CD14-positive monocyte (primary cell): ENCODE measurements at regions not wholly inside any gene's neighbourhood (a gene's known extent, or its start where the extent isn't known, plus 50 kb on each side); places are given as distances from the start of the nearest gene placed in this dataset.
"Not testable (repeated sequence)": the region's sequence is repeated elsewhere in the genome, so short reads cannot be mapped to it uniquely, and the experiment has no call there.

Experiments used
- DNase-seq, 3 donors: peaks; one replicate each; pipeline ENCODE4 v3.0.0-alpha.2; 2011 to 2022
- H2AFZ ChIP-seq: 2 replicates; pipeline ENCODE4 v1.6.0; 2012; ENCODE audit warnings: mild to moderate bottlenecking, low read depth, low read length, inconsistent platforms; ENCODE audit not compliant: insufficient read depth, poor library complexity, severe bottlenecking
- H3K27ac ChIP-seq, 2 donors: 1 replicate in 1 of 2; 2 replicates in 1 of 2; pipeline ENCODE4 v1.5.1; 2012 to 2013; ENCODE audit warnings: low read length in 2 of 2, control low read depth in 1 of 2, inconsistent platforms in 1 of 2, low read depth in 1 of 2, mild to moderate bottlenecking in 1 of 2
- H3K27me3 ChIP-seq, 2 donors: one replicate each; pipeline versions ENCODE4 v1.6.0 to v1.6.1; 2011 to 2013; ENCODE audit warnings: low read length in 2 of 2; ENCODE audit not compliant: control insufficient read depth in 2 of 2, insufficient read depth in 2 of 2
- H3K36me3 ChIP-seq, 2 donors: replicated peaks in 1 of 2; 1 replicate in 1 of 2; 2 replicates in 1 of 2; pipeline versions ENCODE4 v1.5.1 to v1.6.1; 2012 to 2013; ENCODE audit warnings: low read length in 2 of 2, control low read depth in 1 of 2, inconsistent platforms in 1 of 2, mild to moderate bottlenecking in 1 of 2; ENCODE audit not compliant: insufficient read depth in 2 of 2, control insufficient read depth in 1 of 2
- H3K4me1 ChIP-seq, 2 donors: 1 replicate in 1 of 2; 2 replicates in 1 of 2; pipeline versions ENCODE4 v1.5.1 to v1.6.1; 2012 to 2013; ENCODE audit warnings: low read length in 2 of 2, control low read depth in 1 of 2, inconsistent platforms in 1 of 2, mild to moderate bottlenecking in 1 of 2, moderate library complexity in 1 of 2; ENCODE audit not compliant: insufficient read depth in 2 of 2, control insufficient read depth in 1 of 2
- H3K4me2 ChIP-seq: replicated peaks from 2 replicates; pipeline ENCODE3; 2012; ENCODE audit warnings: low read length, moderate library complexity, mild to moderate bottlenecking; ENCODE audit not compliant: poor library complexity, severe bottlenecking; ENCODE audit errors: extremely low read depth
- H3K4me3 ChIP-seq, 3 experiments: fragments of 200-600 bp in 1 of 3; sonication (generic) in 1 of 3; replicated peaks in 1 of 3; 1 replicate in 2 of 3; 2 replicates in 1 of 3; pipeline ENCODE4 v1.5.1; 2011 to 2013; ENCODE audit warnings: low read length in 3 of 3, mild to moderate bottlenecking in 3 of 3, control low read depth in 2 of 3, low read depth in 2 of 3, inconsistent platforms in 1 of 3, moderate library complexity in 1 of 3
- H3K79me2 ChIP-seq: 2 replicates; pipeline ENCODE4 v1.6.0; 2012; ENCODE audit warnings: mild to moderate bottlenecking, control low read depth, inconsistent platforms, low read length, moderate library complexity; ENCODE audit not compliant: insufficient read depth
- H3K9ac ChIP-seq: 2 replicates; pipeline ENCODE4 v1.6.0; 2017; ENCODE audit warnings: low read length, mild to moderate bottlenecking; ENCODE audit not compliant: insufficient read depth, poor library complexity, severe bottlenecking
- H3K9me3 ChIP-seq, 2 donors: replicated peaks in 1 of 2; 1 replicate in 1 of 2; 2 replicates in 1 of 2; pipeline versions ENCODE4 v1.5.1 to v1.6.1; 2012 to 2013; ENCODE audit warnings: low read length in 2 of 2, control low read depth in 1 of 2; ENCODE audit not compliant: control insufficient read depth in 1 of 2, insufficient read depth in 1 of 2
- H4K20me1 ChIP-seq: 2 replicates; pipeline ENCODE4 v1.6.0; 2012; ENCODE audit warnings: mild to moderate bottlenecking, low read length, control low read depth, moderate library complexity; ENCODE audit not compliant: insufficient read depth
- H3K27ac Mint-ChIP-seq, 7 donors: one replicate each; pipeline ENCODE4 v1.8.0; 2020; ENCODE audit warnings: mild to moderate bottlenecking in 7 of 7, mixed read lengths in 7 of 7, moderate library complexity in 6 of 7, inconsistent platforms in 2 of 7
- H3K27me3 Mint-ChIP-seq, 3 donors: one replicate each; pipeline ENCODE4 v1.8.0; 2021 to 2022; ENCODE audit warnings: low read depth in 3 of 3, mild to moderate bottlenecking in 3 of 3, mixed read lengths in 3 of 3, moderate library complexity in 3 of 3, inconsistent platforms in 1 of 3
- H3K36me3 Mint-ChIP-seq, 2 donors: one replicate each; pipeline ENCODE4 v1.8.0; 2020; ENCODE audit warnings: mixed read lengths in 2 of 2, inconsistent platforms in 1 of 2, mild to moderate bottlenecking in 1 of 2
- H3K4me1 Mint-ChIP-seq: one replicate; pipeline ENCODE4 v1.8.0; 2020; ENCODE audit warnings: mild to moderate bottlenecking, mixed read lengths
- H3K4me3 Mint-ChIP-seq, 2 donors: one replicate each; pipeline ENCODE4 v1.8.0; 2020; ENCODE audit warnings: mild to moderate bottlenecking in 2 of 2, mixed read lengths in 2 of 2, moderate library complexity in 1 of 2
- H3K9me3 Mint-ChIP-seq, 7 donors: one replicate each; pipeline ENCODE4 v1.8.0; 2020 to 2022; ENCODE audit warnings: mixed read lengths in 7 of 7, mild to moderate bottlenecking in 6 of 7, moderate library complexity in 6 of 7, inconsistent platforms in 2 of 7
- WGBS: methylation state at CpG from one replicate; pipeline ENCODE4 v1.1.5; 2013; ENCODE audit warnings: missing lambda C conversion rate; ENCODE audit not compliant: insufficient coverage; 5-methylcytosine and 5-hydroxymethylcytosine counted together
- intact Hi-C, 2 donors: fragments of 100-400 bp; cut with micrococcal nuclease; formaldehyde crosslinking; loops; one replicate each; pipeline versions ENCODE4 v1.15.0 to v1.15.1; 2023
- TF ChIP-seq, protein P1 (sequence below): fragments of 200-600 bp; IDR thresholded peaks from one replicate; pipeline ENCODE4 v1.8.0; 2022; ENCODE audit warnings: antibody characterized with exemption, mild to moderate bottlenecking

DNA sequence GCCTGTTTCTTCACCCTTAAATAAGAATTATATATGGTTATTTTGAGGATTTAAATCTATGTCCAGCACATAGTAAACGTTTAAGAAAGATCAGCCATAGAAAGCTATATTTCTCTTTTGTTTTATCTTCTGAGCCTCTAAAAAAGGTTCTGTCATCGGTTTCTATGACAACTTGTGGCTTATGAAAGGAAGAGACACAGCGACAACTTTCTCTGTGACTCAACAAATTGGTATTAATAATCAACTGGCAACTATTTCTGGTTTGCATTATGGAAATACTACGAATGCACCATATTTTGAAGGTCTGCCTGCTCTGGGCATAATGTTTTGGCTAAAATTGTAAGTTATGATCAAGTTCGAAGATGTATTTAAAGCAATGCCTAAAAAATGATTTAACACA is 751.0 kb downstream of the CD109 start:
- no peak overlapping the region for H3K4me3 Mint-ChIP-seq
- Histone ChIP-seq H2AFZ (no peak overlapping the region), H3K36me3 (no peaks in the 10 kb centered on the region), H3K4me3 (no peak overlapping the region), H3K4me1 (no peaks in the 10 kb centered on the region), H4K20me1 (no peaks in the 10 kb centered on the region), H3K9ac (no peak overlapping the region), H3K9me3 (no peaks in the 10 kb centered on the region), H3K79me2 (no peaks in the 10 kb centered on the region), H3K4me2 (no peak overlapping the region), H3K27me3 (no peaks in the 10 kb centered on the region), H3K27ac (no peak overlapping the region)
- H3K27ac Mint-ChIP-seq = no peak overlapping the region
- no CpG with 5 or more reads among the region's 5 CpGs for WGBS
- intact Hi-C loops = no loop called here
- H3K27me3 Mint-ChIP-seq = peaks cover 0 to 2% (median 1%) of the 10 kb centered on the region in 3 donors
- no peaks in the 10 kb centered on the region for H3K36me3 Mint-ChIP-seq
- H3K9me3 Mint-ChIP-seq = peaks cover 0 to 2% (median 0%) of the 10 kb centered on the region in 7 donors
- TF ChIP-seq, protein P1, sequence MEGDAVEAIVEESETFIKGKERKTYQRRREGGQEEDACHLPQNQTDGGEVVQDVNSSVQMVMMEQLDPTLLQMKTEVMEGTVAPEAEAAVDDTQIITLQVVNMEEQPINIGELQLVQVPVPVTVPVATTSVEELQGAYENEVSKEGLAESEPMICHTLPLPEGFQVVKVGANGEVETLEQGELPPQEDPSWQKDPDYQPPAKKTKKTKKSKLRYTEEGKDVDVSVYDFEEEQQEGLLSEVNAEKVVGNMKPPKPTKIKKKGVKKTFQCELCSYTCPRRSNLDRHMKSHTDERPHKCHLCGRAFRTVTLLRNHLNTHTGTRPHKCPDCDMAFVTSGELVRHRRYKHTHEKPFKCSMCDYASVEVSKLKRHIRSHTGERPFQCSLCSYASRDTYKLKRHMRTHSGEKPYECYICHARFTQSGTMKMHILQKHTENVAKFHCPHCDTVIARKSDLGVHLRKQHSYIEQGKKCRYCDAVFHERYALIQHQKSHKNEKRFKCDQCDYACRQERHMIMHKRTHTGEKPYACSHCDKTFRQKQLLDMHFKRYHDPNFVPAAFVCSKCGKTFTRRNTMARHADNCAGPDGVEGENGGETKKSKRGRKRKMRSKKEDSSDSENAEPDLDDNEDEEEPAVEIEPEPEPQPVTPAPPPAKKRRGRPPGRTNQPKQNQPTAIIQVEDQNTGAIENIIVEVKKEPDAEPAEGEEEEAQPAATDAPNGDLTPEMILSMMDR = no peak
- no peak for DNase-seq
- H3K4me1 Mint-ChIP-seq = no peaks in the 10 kb centered on the region

GRCh38 chr6:74439123-74439811 is 743.3 kb downstream of the CD109 start:
- TF ChIP-seq, protein P1 = no peak
- no peaks in the 10 kb centered on the region for H3K79me2 ChIP-seq
- no peak overlapping the region for H3K4me3 ChIP-seq
- no peak overlapping the region for H2AFZ ChIP-seq
- no peaks in the 10 kb centered on the region for H3K9me3 ChIP-seq
- H3K27me3 ChIP-seq = no peaks in the 10 kb centered on the region
- no peak overlapping the region for H3K27ac ChIP-seq
- H3K27me3 Mint-ChIP-seq = peaks cover 0 to 2% (median 0%) of the 10 kb centered on the region in 3 donors
- H4K20me1 ChIP-seq = no peaks in the 10 kb centered on the region
- no peak overlapping the region for H3K4me3 Mint-ChIP-seq
- H3K4me1 Mint-ChIP-seq = no peaks in the 10 kb centered on the region
- intact Hi-C loops = no loop called here
- no peak for DNase-seq
- H3K4me1 ChIP-seq = no peaks in the 10 kb centered on the region
- no peak overlapping the region for H3K4me2 ChIP-seq
- H3K36me3 Mint-ChIP-seq = no peaks in the 10 kb centered on the region
- H3K27ac Mint-ChIP-seq = no peak overlapping the region
- H3K9me3 Mint-ChIP-seq = peaks cover 0 to 3% (median 0%) of the 10 kb centered on the region in 7 donors
- no CpG with 5 or more reads among the region's 1 CpG for WGBS
- H3K9ac ChIP-seq = no peak overlapping the region
- H3K36me3 ChIP-seq = no peaks in the 10 kb centered on the region

- WGBS = no CpG with 5 or more reads among the region's 1 CpG
- H3K9me3 Mint-ChIP-seq, H2AFZ ChIP-seq, H3K4me1 Mint-ChIP-seq, H3K4me1 ChIP-seq, H3K9ac ChIP-seq, H3K27me3 ChIP-seq, H3K9me3 ChIP-seq, H3K4me3 Mint-ChIP-seq, H3K27me3 Mint-ChIP-seq, H3K36me3 Mint-ChIP-seq, H3K27ac Mint-ChIP-seq, H4K20me1 ChIP-seq, DNase-seq, H3K4me3 ChIP-seq, H3K36me3 ChIP-seq, intact Hi-C loops, H3K79me2 ChIP-seq, H3K27ac ChIP-seq, H3K4me2 ChIP-seq: not testable (repeated sequence)
Observed at GRCh38 chr6:74438395-74438794, 742.4 kb downstream of the CD109 start.
